Activated naive CD4-positive, alpha-beta T cell treated with anti-CD3 and anti-CD28 coated beads, Interleukin-2, amount 10 ng/mL, durations not matched to agents 7 days and 5 days (primary cell): ENCODE measurements at regions not wholly inside any gene's neighbourhood (a gene's known extent, or its start where the extent isn't known, plus 50 kb on each side); places are given as distances from the start of the nearest gene placed in this dataset.

Experiments
- CTCF ChIA-PET: fragments of 350-600 bp; sonication (Branson Sonifier 250); formaldehyde crosslinking; loops from one replicate; lab custom pipeline; 2021; ENCODE audit warnings: antibody characterized with exemption; lab: Charles Lee
- DNase-seq: peaks from one replicate; pipeline ENCODE4 v3.0.0-alpha.2; 2020
- H3K27ac Mint-ChIP-seq: one replicate; pipeline ENCODE4 v1.8.0; 2021; ENCODE audit warnings: mild to moderate bottlenecking, moderate library complexity, mixed read lengths
- H3K27me3 Mint-ChIP-seq: one replicate; pipeline ENCODE4 v1.8.0; 2021; ENCODE audit warnings: mild to moderate bottlenecking, mixed read lengths
- H3K36me3 Mint-ChIP-seq: one replicate; pipeline ENCODE4 v1.8.0; 2021; ENCODE audit warnings: mixed read lengths
- H3K4me1 Mint-ChIP-seq: one replicate; pipeline ENCODE4 v1.8.0; 2021; ENCODE audit warnings: mixed read lengths
- H3K4me3 Mint-ChIP-seq: one replicate; pipeline ENCODE4 v1.8.0; 2021; ENCODE audit warnings: mild to moderate bottlenecking, moderate library complexity, mixed read lengths
- H3K9me3 Mint-ChIP-seq: one replicate; pipeline ENCODE4 v1.8.0; 2021; ENCODE audit warnings: mixed read lengths

- Mint-ChIP-seq H3K4me1 (no peaks in the 10 kb centered on the region), H3K27ac (no peak overlapping the region), H3K4me3 (no peak overlapping the region), H3K27me3 (no peaks in the 10 kb centered on the region), H3K36me3 (no peaks in the 10 kb centered on the region), H3K9me3 (peaks cover 2% of the 10 kb centered on the region)
- CTCF ChIA-PET: interaction anchor here (0.7 kb wide), 1 partner anchor 10 kb away, joined by 3 read pairs; no protein-coding TSS in a partner anchor
- no peak for DNase-seq
Observed at GRCh38 chr20:52481443-52481842, 289.9 kb upstream of the ZFP64 start.

GRCh38 chr20:52476074-52476750, 284.6 kb upstream of the ZFP64 start:
- CTCF ChIA-PET: no interaction called here
- H3K4me3 Mint-ChIP-seq: no peak overlapping the region
- H3K9me3 Mint-ChIP-seq: peaks cover 2% of the 10 kb centered on the region
- H3K27ac Mint-ChIP-seq: no peak overlapping the region
- no peaks in the 10 kb centered on the region for H3K4me1 Mint-ChIP-seq
- no peaks in the 10 kb centered on the region for H3K27me3 Mint-ChIP-seq
- no peak for DNase-seq
- H3K36me3 Mint-ChIP-seq: no peaks in the 10 kb centered on the region

GRCh38 chr20:52473186-52473585, 281.6 kb upstream of the ZFP64 start:
- Mint-ChIP-seq H3K36me3 (no peaks in the 10 kb centered on the region), H3K4me1 (no peaks in the 10 kb centered on the region), H3K4me3 (no peak overlapping the region), H3K9me3 (peaks cover 2% of the 10 kb centered on the region), H3K27ac (no peak overlapping the region), H3K27me3 (no peaks in the 10 kb centered on the region)
- CTCF ChIA-PET: no interaction called here
- DNase-seq: no peak

- no peak for DNase-seq
- no peak overlapping the region for H3K4me3 Mint-ChIP-seq
- no peak overlapping the region for H3K27ac Mint-ChIP-seq
- no peaks in the 10 kb centered on the region for H3K27me3 Mint-ChIP-seq
- no peaks in the 10 kb centered on the region for H3K36me3 Mint-ChIP-seq
- CTCF ChIA-PET: interaction anchor here (0.9 kb wide), 1 partner anchor 11 kb away, joined by 3 read pairs; no protein-coding TSS in a partner anchor
- no peaks in the 10 kb centered on the region for H3K4me1 Mint-ChIP-seq
- H3K9me3 Mint-ChIP-seq: peaks cover 2% of the 10 kb centered on the region
Observed at GRCh38 chr20:52470561-52470960, 279.0 kb upstream of the ZFP64 start.

GRCh38 chr20:52469128-52469527, 277.5 kb upstream of the ZFP64 start:
- Mint-ChIP-seq H3K4me3 (no peak overlapping the region), H3K27ac (no peak overlapping the region), H3K27me3 (no peaks in the 10 kb centered on the region), H3K9me3 (peaks cover 2% of the 10 kb centered on the region), H3K4me1 (no peaks in the 10 kb centered on the region), H3K36me3 (no peaks in the 10 kb centered on the region)
- CTCF ChIA-PET: no interaction called here
- DNase-seq: no peak

GRCh38 chr20:52465991-52466390, 274.4 kb upstream of the ZFP64 start:
- no peak for DNase-seq
- H3K4me1 Mint-ChIP-seq: no peaks in the 10 kb centered on the region
- no peak overlapping the region for H3K4me3 Mint-ChIP-seq
- no peaks in the 10 kb centered on the region for H3K27me3 Mint-ChIP-seq
- CTCF ChIA-PET: no interaction called here
- no peak overlapping the region for H3K27ac Mint-ChIP-seq
- no peaks in the 10 kb centered on the region for H3K36me3 Mint-ChIP-seq
- peaks cover 2% of the 10 kb centered on the region for H3K9me3 Mint-ChIP-seq

GRCh38 chr20:52461582-52461981, 270.0 kb upstream of the ZFP64 start:
- Mint-ChIP-seq H3K27me3 (no peaks in the 10 kb centered on the region), H3K4me1 (no peaks in the 10 kb centered on the region), H3K4me3 (no peak overlapping the region), H3K27ac (no peak overlapping the region), H3K36me3 (no peaks in the 10 kb centered on the region), H3K9me3 (peaks cover 5% of the 10 kb centered on the region)
- no peak for DNase-seq
- CTCF ChIA-PET: interaction anchor here (0.6 kb wide), 1 partner anchor 164 kb away, joined by 3 read pairs; no protein-coding TSS in a partner anchor

GRCh38 chr20:52459150-52459549, 267.6 kb upstream of the ZFP64 start:
- Mint-ChIP-seq H3K27me3 (no peaks in the 10 kb centered on the region), H3K9me3 (peaks cover 5% of the 10 kb centered on the region), H3K36me3 (no peaks in the 10 kb centered on the region), H3K4me1 (no peaks in the 10 kb centered on the region), H3K4me3 (no peak overlapping the region), H3K27ac (no peak overlapping the region)
- CTCF ChIA-PET: no interaction called here
- DNase-seq: no peak

- no peaks in the 10 kb centered on the region for H3K4me1 Mint-ChIP-seq
- CTCF ChIA-PET: interaction anchor here (1.0 kb wide), 1 partner anchor 1089 kb away, joined by 3 read pairs; no protein-coding TSS in a partner anchor
- no peaks in the 10 kb centered on the region for H3K27me3 Mint-ChIP-seq
- H3K9me3 Mint-ChIP-seq: peaks cover 5% of the 10 kb centered on the region
- no peak overlapping the region for H3K4me3 Mint-ChIP-seq
- no peak for DNase-seq
- no peak overlapping the region for H3K27ac Mint-ChIP-seq
- no peaks in the 10 kb centered on the region for H3K36me3 Mint-ChIP-seq
Observed at GRCh38 chr20:52457826-52458225, 266.2 kb upstream of the ZFP64 start.

- no peak overlapping the region for H3K4me3 Mint-ChIP-seq
- no peak overlapping the region for H3K27ac Mint-ChIP-seq
- no peaks in the 10 kb centered on the region for H3K27me3 Mint-ChIP-seq
- H3K4me1 Mint-ChIP-seq: no peaks in the 10 kb centered on the region
- peaks cover 5% of the 10 kb centered on the region for H3K9me3 Mint-ChIP-seq
- H3K36me3 Mint-ChIP-seq: no peaks in the 10 kb centered on the region
- CTCF ChIA-PET: interaction anchor here (0.6 kb wide), 1 partner anchor 61 kb away, joined by 4 read pairs; no protein-coding TSS in a partner anchor
- no peak for DNase-seq
Observed at GRCh38 chr20:52454660-52455059, 263.1 kb upstream of the ZFP64 start.

- DNase-seq: no peak
- no peak overlapping the region for H3K4me3 Mint-ChIP-seq
- H3K36me3 Mint-ChIP-seq: no peaks in the 10 kb centered on the region
- no peaks in the 10 kb centered on the region for H3K27me3 Mint-ChIP-seq
- no peaks in the 10 kb centered on the region for H3K9me3 Mint-ChIP-seq
- no peak overlapping the region for H3K27ac Mint-ChIP-seq
- CTCF ChIA-PET: interaction anchor here (0.7 to 0.8 kb wide), 2 partner anchors 11 to 12 kb away, joined by 3 to 4 read pairs; no protein-coding TSS in a partner anchor
- no peaks in the 10 kb centered on the region for H3K4me1 Mint-ChIP-seq
Observed at GRCh38 chr20:52448513-52449232, 257.1 kb upstream of the ZFP64 start.

- no peaks in the 10 kb centered on the region for H3K36me3 Mint-ChIP-seq
- no peak overlapping the region for H3K4me3 Mint-ChIP-seq
- no peak for DNase-seq
- no peaks in the 10 kb centered on the region for H3K4me1 Mint-ChIP-seq
- no peaks in the 10 kb centered on the region for H3K27me3 Mint-ChIP-seq
- H3K9me3 Mint-ChIP-seq: no peaks in the 10 kb centered on the region
- CTCF ChIA-PET: no interaction called here
- H3K27ac Mint-ChIP-seq: no peak overlapping the region
Observed at GRCh38 chr20:52447225-52447551, 255.6 kb upstream of the ZFP64 start.

GRCh38 chr20:52446421-52447224, 255.0 kb upstream of the ZFP64 start:
- Mint-ChIP-seq H3K4me1 (no peaks in the 10 kb centered on the region), H3K27ac (no peak overlapping the region), H3K9me3 (no peaks in the 10 kb centered on the region), H3K27me3 (no peaks in the 10 kb centered on the region), H3K4me3 (no peak overlapping the region), H3K36me3 (no peaks in the 10 kb centered on the region)
- CTCF ChIA-PET: no interaction called here
- DNase-seq: no peak

- Mint-ChIP-seq H3K27ac (no peak overlapping the region), H3K27me3 (no peaks in the 10 kb centered on the region), H3K4me3 (no peak overlapping the region), H3K36me3 (no peaks in the 10 kb centered on the region), H3K9me3 (no peaks in the 10 kb centered on the region), H3K4me1 (no peaks in the 10 kb centered on the region)
- no peak for DNase-seq
- CTCF ChIA-PET: no interaction called here
Observed at GRCh38 chr20:52444455-52444854, 252.9 kb upstream of the ZFP64 start.
